Activated CD8-positive, alpha-beta T cell treated with anti-CD3 and anti-CD28 coated beads for 36 hours (primary cell): ENCODE measurements at regions not wholly inside any gene's neighbourhood (a gene's known extent, or its start where the extent isn't known, plus 50 kb on each side); places are given as distances from the start of the nearest gene placed in this dataset.

Experiments
- ATAC-seq: fragments of 200-7000 bp; cut with Tn5 transposase; one replicate; pipeline ENCODE4 v1.10.0; 2021; ENCODE audit warnings: mild to moderate bottlenecking, moderate library complexity
- CTCF ChIA-PET: fragments of 350-600 bp; sonication (Branson Sonifier 250); formaldehyde crosslinking; loops from one replicate; lab custom pipeline; 2021; ENCODE audit warnings: antibody characterized with exemption; lab: Charles Lee
- POLR2A ChIA-PET: fragments of 350-600 bp; sonication (Branson Sonifier 250); formaldehyde crosslinking; loops from one replicate; lab custom pipeline; 2021; ENCODE audit warnings: antibody characterized with exemption; lab: Charles Lee
- DNase-seq: peaks from one replicate; pipeline ENCODE4 v3.0.0-alpha.2; 2020
- H3K27ac Mint-ChIP-seq: one replicate; pipeline ENCODE4 v1.8.0; 2021; ENCODE audit warnings: mild to moderate bottlenecking, mixed read lengths
- H3K27me3 Mint-ChIP-seq: one replicate; pipeline ENCODE4 v1.8.0; 2021; ENCODE audit warnings: mixed read lengths
- H3K36me3 Mint-ChIP-seq: one replicate; pipeline ENCODE4 v1.8.0; 2021; ENCODE audit warnings: low read depth, mixed read lengths
- H3K4me1 Mint-ChIP-seq: one replicate; pipeline ENCODE4 v1.8.0; 2021; ENCODE audit warnings: low read depth, mixed read lengths
- H3K4me3 Mint-ChIP-seq: one replicate; pipeline ENCODE4 v1.8.0; 2021; ENCODE audit warnings: mild to moderate bottlenecking, moderate library complexity, mixed read lengths
- H3K9me3 Mint-ChIP-seq: one replicate; pipeline ENCODE4 v1.8.0; 2021; ENCODE audit warnings: mixed read lengths
- CTCF ChIP-seq: fragments of 200-600 bp; IDR thresholded peaks from one replicate; pipeline ENCODE4 v1.8.0; 2022; ENCODE audit warnings: antibody characterized with exemption, mild to moderate bottlenecking
- intact Hi-C: fragments of 100-400 bp; cut with micrococcal nuclease; formaldehyde crosslinking; loops from one replicate; pipeline ENCODE4 v1.10.0; 2022

DNA sequence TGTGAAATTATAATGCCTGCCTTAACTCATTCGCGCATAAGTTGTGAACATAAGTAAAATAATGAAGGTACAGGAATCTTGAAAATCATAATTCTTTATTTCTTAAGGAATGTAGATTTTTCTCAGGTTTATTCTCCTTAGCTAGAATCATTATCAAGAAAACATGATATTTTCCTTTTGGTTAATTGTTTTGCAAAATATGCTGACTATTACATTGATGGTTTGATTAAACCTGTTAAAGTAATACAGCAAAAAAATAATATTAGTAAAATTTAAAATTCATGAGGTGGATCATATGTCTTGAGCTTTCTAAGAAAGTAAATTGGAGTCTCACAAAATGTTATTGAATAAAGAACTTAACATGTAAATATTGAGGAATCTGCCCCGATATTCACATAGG, 178.7 kb upstream of the TRAM1L1 start:
- H3K27me3 Mint-ChIP-seq: no peaks in the 10 kb centered on the region
- H3K9me3 Mint-ChIP-seq: no peaks in the 10 kb centered on the region
- ATAC-seq (no peak), DNase-seq (no peak)
- H3K36me3 Mint-ChIP-seq: no peaks in the 10 kb centered on the region
- no peak for TF ChIP-seq CTCF
- intact Hi-C loops: no loop called here
- no peak overlapping the region for H3K27ac Mint-ChIP-seq
- ChIA-PET POLR2A (no interaction called here), CTCF (no interaction called here)
- H3K4me1 Mint-ChIP-seq: no peaks in the 10 kb centered on the region
- H3K4me3 Mint-ChIP-seq: no peak overlapping the region

DNA sequence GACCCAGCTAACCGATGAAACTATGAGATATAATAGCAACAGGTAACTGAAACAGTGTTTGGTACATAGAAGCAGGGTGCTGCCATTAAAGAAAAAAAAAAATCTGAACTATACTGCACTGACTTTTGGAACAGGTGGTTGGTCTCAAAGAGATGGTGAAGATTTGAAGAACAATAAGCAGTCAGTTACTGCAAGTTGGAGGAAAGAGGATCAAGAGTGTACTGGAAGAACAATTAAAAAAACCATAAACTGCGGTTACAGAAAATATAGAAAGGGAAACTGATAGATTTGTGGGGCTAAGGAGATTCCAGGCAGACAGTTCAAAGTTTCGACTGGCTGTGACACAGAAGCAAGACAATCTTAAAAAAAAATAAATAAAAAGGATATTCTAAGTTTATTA, 181.9 kb upstream of the TRAM1L1 start:
- TF ChIP-seq CTCF: no peak
- no peak for DNase-seq
- Mint-ChIP-seq H3K27ac (no peak overlapping the region), H3K27me3 (no peaks in the 10 kb centered on the region), H3K4me1 (no peaks in the 10 kb centered on the region), H3K36me3 (no peaks in the 10 kb centered on the region), H3K9me3 (no peaks in the 10 kb centered on the region), H3K4me3 (no peak overlapping the region)
- ChIA-PET CTCF (no interaction called here), POLR2A (no interaction called here)
- ATAC-seq: no peak
- intact Hi-C loops: no loop called here

- POLR2A ChIA-PET: no interaction called here
- Mint-ChIP-seq H3K4me1 (no peaks in the 10 kb centered on the region), H3K36me3 (no peaks in the 10 kb centered on the region), H3K27me3 (no peaks in the 10 kb centered on the region), H3K27ac (no peak overlapping the region), H3K9me3 (peaks cover 4% of the 10 kb centered on the region), H3K4me3 (no peak overlapping the region)
- no peak for ATAC-seq
- TF ChIP-seq CTCF: no peak
- CTCF ChIA-PET: no interaction called here
- no peak for DNase-seq
- intact Hi-C loops: no loop called here
Measured at GRCh38 chr4:117284736-117285135, 199.4 kb upstream of the TRAM1L1 start.

- no peaks in the 10 kb centered on the region for H3K9me3 Mint-ChIP-seq
- H3K4me1 Mint-ChIP-seq: no peaks in the 10 kb centered on the region
- TF ChIP-seq CTCF: no peak
- DNase-seq: no peak
- H3K36me3 Mint-ChIP-seq: no peaks in the 10 kb centered on the region
- ATAC-seq: no peak
- H3K4me3 Mint-ChIP-seq: no peak overlapping the region
- no peak overlapping the region for H3K27ac Mint-ChIP-seq
- intact Hi-C loops: no loop called here
- no peaks in the 10 kb centered on the region for H3K27me3 Mint-ChIP-seq
- CTCF ChIA-PET: no interaction called here
- POLR2A ChIA-PET: no interaction called here
Measured at GRCh38 chr4:117293784-117294183, 208.4 kb upstream of the TRAM1L1 start.

DNA sequence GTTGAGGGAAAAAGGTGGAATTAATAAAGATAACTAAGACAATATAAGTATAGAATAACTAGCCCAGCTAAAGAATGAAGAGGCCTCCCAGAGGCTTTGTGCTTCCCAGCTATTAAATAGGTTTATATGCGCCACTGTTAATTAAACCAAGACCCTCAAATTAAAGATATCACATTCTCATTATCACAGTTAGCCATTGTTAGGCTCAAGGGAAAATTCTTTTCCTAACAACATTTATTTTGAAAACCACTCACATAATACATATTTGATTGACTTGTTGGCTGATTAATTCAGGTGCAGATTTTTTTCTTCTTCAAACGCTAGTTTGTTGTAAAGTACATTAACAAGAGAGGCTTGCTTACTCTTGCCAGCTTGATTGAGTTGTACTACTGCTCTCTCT, 216.8 kb upstream of the TRAM1L1 start:
- ATAC-seq (no peak), DNase-seq (no peak)
- Mint-ChIP-seq H3K27ac (no peak overlapping the region), H3K27me3 (no peaks in the 10 kb centered on the region), H3K9me3 (no peaks in the 10 kb centered on the region), H3K36me3 (no peaks in the 10 kb centered on the region), H3K4me1 (no peaks in the 10 kb centered on the region), H3K4me3 (no peak overlapping the region)
- ChIA-PET POLR2A (no interaction called here), CTCF (no interaction called here)
- TF ChIP-seq CTCF: no peak
- intact Hi-C loops: no loop called here
